ENCODE measurements at regions not wholly inside any gene's neighbourhood (a gene's known extent, or its start where the extent isn't known, plus 50 kb on each side); places are given as distances from the start of the nearest gene placed in this dataset.

DNA sequence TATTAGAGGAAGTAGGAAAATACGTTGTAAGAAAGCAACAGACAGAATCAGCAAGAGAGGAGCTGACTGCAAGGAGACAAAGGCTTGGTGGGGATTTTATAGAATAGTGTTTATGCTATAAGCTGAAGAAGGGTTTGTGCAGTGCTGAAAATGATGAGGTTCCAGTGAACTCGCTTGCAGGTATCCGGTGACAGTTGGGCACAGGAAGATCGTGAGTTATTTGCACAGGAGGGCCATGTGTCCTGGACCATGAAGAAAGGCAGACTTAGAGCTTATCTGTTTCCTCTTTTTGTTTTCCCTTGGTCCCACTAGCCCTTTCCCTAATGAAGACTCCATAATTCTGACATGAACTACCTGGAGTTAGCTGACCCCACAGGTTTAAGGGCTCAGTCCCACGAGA is 61.4 kb downstream of the NXNL2 start:
- ATAC-seq (ENCODE audit: low read depth) (no peak), DNase-seq (ENCODE audit: low spot score) (no peak)
- no peak overlapping the region for H3K27ac ChIP-seq (ENCODE audit: poor library complexity, severe bottlenecking)
- H3K9me3 ChIP-seq (ENCODE audit: severe bottlenecking): no peaks in the 10 kb centered on the region
- H3K27me3 ChIP-seq (ENCODE audit: insufficient read depth, poor library complexity, severe bottlenecking): no peaks in the 10 kb centered on the region
- no peaks in the 10 kb centered on the region for H3K4me1 ChIP-seq (ENCODE audit: insufficient read depth, poor library complexity, severe bottlenecking)
- H3K36me3 ChIP-seq (ENCODE audit: low read depth): no peaks in the 10 kb centered on the region
- no peak overlapping the region for H3K4me3 ChIP-seq (ENCODE audit: severe bottlenecking)
- no peak for TF ChIP-seq CTCF (IDR thresholded peaks at IDR 0.05; ENCODE audit: poor library complexity, severe bottlenecking)

DNA sequence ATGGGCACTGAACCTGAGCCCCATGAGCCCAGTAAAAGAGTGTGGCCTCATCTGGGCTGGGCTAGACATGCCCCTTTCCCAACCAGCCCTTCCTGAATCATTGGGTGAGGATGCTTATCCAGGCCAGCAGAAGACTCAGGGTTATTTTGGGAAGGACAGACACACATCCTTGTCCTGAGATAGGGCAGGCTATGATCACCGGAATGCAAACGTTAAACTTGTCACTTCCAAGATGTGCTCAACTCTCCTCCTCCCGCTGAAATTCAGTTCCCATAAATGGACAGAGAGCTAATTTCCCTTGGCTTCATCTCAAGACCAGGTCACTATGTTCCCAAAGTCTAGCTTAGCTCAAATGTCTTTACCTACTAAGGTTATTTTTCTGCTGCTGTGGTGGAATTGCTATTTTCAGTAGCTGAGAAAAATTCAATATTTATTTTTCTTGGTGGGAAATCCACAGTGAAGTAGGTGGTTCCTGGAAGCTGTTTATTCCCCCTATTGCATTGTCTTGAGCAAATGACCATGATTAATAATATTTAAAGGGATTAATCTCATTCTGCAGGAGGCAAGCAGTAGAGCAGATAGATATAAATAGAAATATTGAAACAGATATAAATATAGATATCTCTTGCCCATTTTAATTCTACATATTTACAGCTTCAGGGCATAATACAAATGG is 70.0 kb downstream of the NXNL2 start:
- no peaks in the 10 kb centered on the region for H3K4me1 ChIP-seq (ENCODE audit: insufficient read depth, poor library complexity, severe bottlenecking)
- no peaks in the 10 kb centered on the region for H3K9me3 ChIP-seq (ENCODE audit: severe bottlenecking)
- no peak overlapping the region for H3K4me3 ChIP-seq (ENCODE audit: severe bottlenecking)
- H3K27ac ChIP-seq (ENCODE audit: poor library complexity, severe bottlenecking): no peak overlapping the region
- ATAC-seq (ENCODE audit: low read depth): no peak
- no peak for DNase-seq (ENCODE audit: low spot score)
- H3K27me3 ChIP-seq (ENCODE audit: insufficient read depth, poor library complexity, severe bottlenecking): no peaks in the 10 kb centered on the region
- no peaks in the 10 kb centered on the region for H3K36me3 ChIP-seq (ENCODE audit: low read depth)
- no peak for TF ChIP-seq CTCF (IDR thresholded peaks at IDR 0.05; ENCODE audit: poor library complexity, severe bottlenecking)

DNA sequence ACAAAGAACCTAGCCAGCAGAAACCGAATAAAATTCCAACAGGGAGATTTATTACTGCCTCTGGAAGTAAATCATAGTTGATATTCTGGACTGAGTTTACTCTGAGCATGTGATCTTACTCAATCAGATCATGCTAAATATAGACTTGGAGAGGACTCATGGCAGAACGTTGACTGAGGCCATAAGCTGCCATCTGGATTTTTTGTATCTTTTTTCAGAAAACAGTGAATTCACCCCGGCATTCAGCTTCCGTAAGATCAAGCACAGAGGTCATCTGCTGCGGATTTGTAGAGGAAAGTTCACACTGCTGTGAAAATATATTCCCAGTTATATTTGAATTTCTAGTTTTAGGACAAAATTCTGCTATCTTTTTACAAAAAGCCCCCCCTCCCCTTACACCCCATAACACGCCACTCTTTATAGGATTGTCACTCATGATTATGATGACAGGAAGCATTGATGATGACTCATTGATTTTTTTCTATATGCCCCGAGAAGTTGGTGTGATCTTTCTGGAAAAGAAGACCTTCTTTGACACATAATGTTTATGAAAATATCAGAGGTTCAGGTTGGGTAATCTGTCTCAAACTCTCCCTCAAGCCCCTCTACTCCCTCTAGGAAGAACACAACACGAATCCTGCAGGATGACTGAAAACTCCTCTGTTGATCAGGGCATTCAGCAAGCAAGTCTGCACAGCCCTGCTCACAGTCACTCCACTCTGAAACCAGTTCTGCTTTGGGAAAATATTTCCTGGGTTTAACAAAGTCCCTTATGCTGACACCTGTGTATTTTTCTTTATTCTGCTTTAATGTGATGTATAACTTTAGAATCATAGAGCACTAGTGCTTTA is 70.8 kb downstream of the NXNL2 start:
- no peak overlapping the region for H3K27ac ChIP-seq (ENCODE audit: poor library complexity, severe bottlenecking)
- no peak for TF ChIP-seq CTCF (IDR thresholded peaks at IDR 0.05; ENCODE audit: poor library complexity, severe bottlenecking)
- no peaks in the 10 kb centered on the region for H3K36me3 ChIP-seq (ENCODE audit: low read depth)
- H3K9me3 ChIP-seq (ENCODE audit: severe bottlenecking): no peaks in the 10 kb centered on the region
- DNase-seq (ENCODE audit: low spot score) (no peak), ATAC-seq (ENCODE audit: low read depth) (no peak)
- H3K27me3 ChIP-seq (ENCODE audit: insufficient read depth, poor library complexity, severe bottlenecking): no peaks in the 10 kb centered on the region
- H3K4me1 ChIP-seq (ENCODE audit: insufficient read depth, poor library complexity, severe bottlenecking): no peaks in the 10 kb centered on the region
- no peak overlapping the region for H3K4me3 ChIP-seq (ENCODE audit: severe bottlenecking)

- Histone ChIP-seq H3K4me1 (ENCODE audit: insufficient read depth, poor library complexity, severe bottlenecking) (no peaks in the 10 kb centered on the region), H3K27ac (ENCODE audit: poor library complexity, severe bottlenecking) (no peak overlapping the region), H3K27me3 (ENCODE audit: insufficient read depth, poor library complexity, severe bottlenecking) (no peaks in the 10 kb centered on the region), H3K9me3 (ENCODE audit: severe bottlenecking) (peaks cover 5% of the 10 kb centered on the region), H3K36me3 (ENCODE audit: low read depth) (no peaks in the 10 kb centered on the region), H3K4me3 (ENCODE audit: severe bottlenecking) (no peak overlapping the region)
- TF ChIP-seq CTCF (IDR thresholded peaks at IDR 0.05; ENCODE audit: poor library complexity, severe bottlenecking): no peak
- ATAC-seq (ENCODE audit: low read depth) (no peak), DNase-seq (ENCODE audit: low spot score) (no peak)
Observed at GRCh38 chr9:88614359-88614758, 79.4 kb downstream of the NXNL2 start.

GRCh38 chr9:88623698-88624097 is 88.7 kb downstream of the NXNL2 start:
- H3K27me3 ChIP-seq (ENCODE audit: insufficient read depth, poor library complexity, severe bottlenecking): no peaks in the 10 kb centered on the region
- TF ChIP-seq CTCF (IDR thresholded peaks at IDR 0.05; ENCODE audit: poor library complexity, severe bottlenecking): no peak
- no peaks in the 10 kb centered on the region for H3K4me1 ChIP-seq (ENCODE audit: insufficient read depth, poor library complexity, severe bottlenecking)
- H3K4me3 ChIP-seq (ENCODE audit: severe bottlenecking): no peak overlapping the region
- H3K36me3 ChIP-seq (ENCODE audit: low read depth): no peaks in the 10 kb centered on the region
- ATAC-seq (ENCODE audit: low read depth) (no peak), DNase-seq (ENCODE audit: low spot score) (no peak)
- H3K27ac ChIP-seq (ENCODE audit: poor library complexity, severe bottlenecking): no peak overlapping the region
- no peaks in the 10 kb centered on the region for H3K9me3 ChIP-seq (ENCODE audit: severe bottlenecking)

All from RWPE2 (cell line).